Activated CD8-positive, alpha-beta memory T cell treated with anti-CD3 and anti-CD28 coated beads, Interleukin-2, amount 50 U/mL, for 48 hours (primary cell): ENCODE measurements at regions not wholly inside any gene's neighbourhood (a gene's known extent, or its start where the extent isn't known, plus 50 kb on each side); places are given as distances from the start of the nearest gene placed in this dataset.
"Not testable (repeated sequence)": the region's sequence is repeated elsewhere in the genome, so short reads cannot be mapped to it uniquely, and the experiment has no call there.

ENCODE experiments used
- DNase-seq: peaks from one replicate; pipeline ENCODE4 v3.0.0-alpha.2; 2020

DNA sequence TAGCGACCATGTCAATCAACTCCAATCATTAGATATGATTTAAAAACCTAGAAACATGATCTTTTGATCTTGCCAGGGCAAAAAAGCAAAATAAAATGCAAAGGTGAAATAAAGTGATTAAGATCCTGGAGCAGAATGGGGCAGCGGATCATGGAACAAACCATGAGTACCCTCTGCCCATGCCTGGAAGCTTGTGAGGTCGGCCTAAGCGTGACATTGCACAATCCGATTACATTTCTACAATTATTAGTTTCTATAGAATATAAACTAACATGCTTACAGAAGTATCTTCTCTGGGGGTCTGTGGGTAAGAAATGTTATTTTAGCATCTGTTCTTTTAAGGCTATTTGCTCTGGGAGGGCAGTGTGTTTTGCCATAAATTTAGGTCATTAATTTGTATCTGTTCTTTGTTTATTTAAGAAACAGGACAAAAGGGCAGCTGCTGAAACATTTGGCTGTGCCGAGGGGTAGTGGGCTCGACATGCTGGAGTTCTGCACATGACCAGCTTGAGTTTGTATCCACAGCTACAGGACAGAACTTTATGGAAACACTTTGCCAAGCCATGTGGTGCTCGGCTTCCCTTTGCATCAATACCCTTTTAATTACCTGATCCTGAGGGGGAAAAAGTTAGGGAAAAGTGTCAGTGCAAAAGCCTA is 55.9 kb downstream of the ZBTB18 start:
- DNase-seq = no peak

DNA sequence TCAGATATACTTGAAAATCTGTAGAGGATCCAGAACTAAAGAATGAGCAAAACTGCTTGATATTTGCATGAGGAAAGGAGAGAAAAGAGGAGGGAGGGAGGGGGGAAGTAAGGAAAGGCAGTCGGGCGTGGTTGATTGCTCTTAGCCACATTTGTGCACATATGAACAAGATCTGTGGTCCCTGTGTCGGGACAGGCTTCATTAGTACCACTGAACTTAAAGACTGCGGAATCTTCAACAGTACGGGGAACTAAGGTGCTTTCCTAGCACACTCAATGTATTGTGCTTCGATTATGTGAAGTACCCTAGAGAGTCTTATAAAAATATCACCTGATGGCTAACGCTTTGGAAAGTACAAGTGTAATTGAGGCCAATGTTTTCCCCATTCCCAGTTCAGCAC is 59.9 kb downstream of the ZBTB18 start:
- DNase-seq = no peak

DNA sequence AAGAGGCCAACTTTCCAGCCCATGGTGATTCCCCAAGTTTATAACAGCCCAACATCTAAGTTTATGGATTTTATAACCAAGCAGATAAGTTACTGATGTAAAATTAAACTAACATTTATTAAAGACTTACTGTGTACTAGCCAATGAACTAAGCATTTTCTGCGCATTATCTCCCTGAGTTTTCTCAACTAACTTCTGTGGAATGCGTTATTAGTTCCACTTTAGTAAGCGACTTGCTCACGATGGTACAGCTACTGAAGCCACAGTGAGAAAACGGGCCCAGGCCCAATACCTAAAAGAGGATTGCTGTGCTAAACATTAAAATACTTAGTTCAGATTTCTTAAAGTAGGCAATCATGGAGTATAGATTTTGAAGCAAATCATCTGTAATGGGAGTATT is 61.0 kb downstream of the ZBTB18 start:
- no peak for DNase-seq

DNA sequence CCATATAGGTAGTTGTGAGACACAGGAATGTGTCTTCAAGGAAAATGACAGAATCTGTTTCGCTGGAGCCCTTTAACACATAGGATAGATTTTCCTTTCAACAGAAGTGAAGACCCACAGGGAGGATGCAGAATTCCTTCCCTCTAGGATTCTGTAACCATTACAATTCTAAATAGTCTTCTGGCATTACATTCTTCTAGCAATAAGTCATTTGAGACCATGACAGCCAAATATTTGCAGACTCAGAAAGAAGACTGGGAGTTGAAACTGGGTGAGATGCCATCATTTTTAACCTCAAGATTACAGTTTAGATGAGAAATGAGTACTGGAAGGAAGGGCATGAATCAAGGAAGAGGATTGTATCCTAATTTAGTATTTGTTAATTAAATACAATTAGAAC is 61.6 kb downstream of the ZBTB18 start:
- DNase-seq = no peak

DNA sequence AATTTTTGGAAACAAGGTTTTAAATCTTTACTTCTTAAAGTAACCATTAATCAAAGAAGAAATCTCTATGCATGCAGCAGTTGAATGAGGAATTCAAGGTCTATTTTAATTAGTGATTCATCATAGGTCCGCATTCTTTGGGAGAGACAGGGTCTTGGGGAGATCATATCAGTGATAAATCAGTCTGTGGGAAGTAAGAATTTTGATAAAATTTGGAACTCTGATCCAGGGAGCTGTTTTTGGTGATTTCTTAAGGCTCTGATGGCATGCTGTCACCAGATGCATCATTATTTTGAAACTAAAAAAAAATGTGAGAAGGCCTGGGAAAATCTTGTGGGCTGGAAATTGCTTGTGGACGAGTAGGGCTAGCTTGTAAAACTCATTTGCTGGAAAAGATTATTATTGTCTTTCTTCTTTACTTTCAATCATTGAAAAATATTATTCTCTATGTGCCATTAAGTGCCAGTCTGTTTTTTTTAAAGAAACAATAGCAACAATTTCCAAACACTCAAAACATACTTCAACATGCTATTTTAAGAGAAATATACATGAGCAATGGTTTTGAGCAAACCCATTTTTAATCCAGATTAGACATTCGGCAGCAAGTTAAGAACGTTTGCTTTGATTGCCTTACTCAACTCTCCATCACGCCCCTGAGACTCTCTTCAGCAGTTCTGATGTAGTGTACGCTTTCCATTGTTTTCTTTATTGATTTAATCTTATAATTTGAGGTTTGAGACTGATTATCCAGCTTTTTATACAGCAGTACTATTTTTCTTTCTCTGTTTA is 62.6 kb downstream of the ZBTB18 start:
- no peak for DNase-seq

DNA sequence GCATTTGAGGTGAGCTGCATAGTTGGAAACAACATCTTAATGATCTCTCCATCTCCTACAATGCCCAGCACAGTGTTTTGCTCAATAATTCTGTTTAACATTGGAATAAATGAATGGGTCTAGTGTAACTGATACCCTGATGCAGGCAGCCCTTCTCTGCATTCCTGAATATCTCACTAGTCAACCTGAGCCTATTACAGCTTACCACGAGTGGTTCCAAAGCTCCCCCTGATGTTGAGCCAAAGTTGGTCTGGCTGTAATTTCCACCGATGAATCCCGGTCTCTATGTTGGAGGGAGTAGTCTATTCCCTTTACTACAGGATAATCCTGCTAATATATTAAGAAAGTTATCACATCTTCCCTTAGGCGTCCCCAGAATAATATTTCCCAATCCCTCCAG is 63.8 kb downstream of the ZBTB18 start:
- DNase-seq = no peak

DNA sequence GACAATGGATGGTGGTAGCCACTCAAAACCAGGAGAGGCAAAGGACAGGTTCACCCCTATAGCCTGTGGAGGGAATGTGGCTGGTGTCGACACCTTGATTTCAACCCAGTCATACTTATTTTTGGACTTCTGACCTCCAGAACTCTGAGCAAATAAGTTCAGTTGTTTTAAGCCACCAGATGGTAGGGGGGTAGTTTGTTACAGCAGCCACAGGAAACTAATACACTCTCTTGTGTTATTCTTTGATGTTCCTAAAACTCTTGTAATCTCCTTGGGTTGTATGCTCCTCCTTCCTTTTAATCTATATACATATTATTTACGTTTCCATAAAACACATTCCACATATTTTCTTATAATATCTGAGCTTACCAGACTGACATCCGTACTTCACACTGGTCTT is 65.9 kb downstream of the ZBTB18 start:
- no peak for DNase-seq

DNA sequence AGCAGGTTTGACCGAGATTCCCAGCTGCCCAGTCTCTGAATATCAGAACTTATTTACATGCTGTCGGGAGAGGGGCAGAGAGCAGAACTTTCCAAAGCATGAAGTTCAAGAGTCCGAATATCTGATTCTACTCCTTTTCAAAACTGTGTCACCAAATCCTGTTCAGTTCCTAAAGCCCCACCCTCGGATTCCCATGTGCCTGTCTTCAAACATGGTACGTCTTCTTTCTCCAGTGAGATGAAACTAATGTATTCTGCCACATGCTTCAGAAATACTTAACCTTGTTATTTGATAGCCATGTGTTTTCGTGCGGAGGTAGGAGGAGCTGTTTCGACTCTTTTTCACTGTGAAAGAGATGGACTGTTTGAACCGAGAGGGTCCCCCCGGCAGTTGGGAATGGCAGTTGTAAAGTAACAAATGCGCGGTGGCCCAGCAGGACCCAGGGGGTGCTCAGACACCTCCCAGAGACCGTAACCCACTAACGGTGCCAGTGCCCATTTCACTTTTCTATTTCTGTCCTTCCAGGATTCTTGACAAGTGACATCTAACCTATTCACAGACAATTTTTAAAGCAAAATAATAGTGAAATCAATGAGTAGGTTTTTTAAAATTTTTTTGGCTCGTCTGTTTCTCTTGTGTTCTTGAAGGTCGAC is 67.2 kb downstream of the ZBTB18 start:
- no peak for DNase-seq

DNA sequence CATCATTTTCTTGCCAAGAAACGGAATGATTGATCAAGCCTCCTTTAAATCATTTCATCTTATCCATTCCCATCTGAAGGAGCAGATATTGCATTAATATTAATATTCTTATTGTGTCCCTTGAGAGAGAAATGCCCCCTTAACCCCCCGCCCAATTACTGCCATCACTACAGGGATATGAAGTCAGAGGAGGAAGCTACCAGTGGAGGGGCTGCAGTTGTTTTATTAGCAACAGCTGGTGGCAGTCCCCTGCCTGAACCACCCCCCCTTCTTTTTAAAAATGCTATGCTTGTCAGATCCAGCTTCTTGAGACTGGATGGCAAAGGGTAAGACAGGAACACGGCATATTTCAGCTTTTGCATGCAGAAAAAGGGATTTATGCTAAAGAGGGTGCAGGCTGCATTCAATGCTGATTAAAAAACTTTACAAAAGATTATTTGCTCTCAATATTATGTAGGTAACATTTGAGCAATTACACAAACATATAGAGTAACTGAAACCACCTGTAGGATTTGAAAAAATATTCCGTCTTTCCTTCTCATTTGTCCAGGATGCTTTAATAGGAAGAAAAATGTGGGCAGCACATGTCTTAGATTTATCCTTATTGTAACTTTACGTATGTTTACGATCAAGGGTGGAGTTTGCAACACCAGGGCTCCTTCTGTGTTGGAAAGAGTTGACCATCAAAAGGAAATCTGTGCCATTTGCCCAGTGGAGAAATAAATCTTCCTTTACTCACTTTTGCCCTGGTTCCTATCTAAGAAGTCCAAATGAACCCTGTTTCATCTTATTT is 77.7 kb downstream of the ZBTB18 start:
- no peak for DNase-seq

DNA sequence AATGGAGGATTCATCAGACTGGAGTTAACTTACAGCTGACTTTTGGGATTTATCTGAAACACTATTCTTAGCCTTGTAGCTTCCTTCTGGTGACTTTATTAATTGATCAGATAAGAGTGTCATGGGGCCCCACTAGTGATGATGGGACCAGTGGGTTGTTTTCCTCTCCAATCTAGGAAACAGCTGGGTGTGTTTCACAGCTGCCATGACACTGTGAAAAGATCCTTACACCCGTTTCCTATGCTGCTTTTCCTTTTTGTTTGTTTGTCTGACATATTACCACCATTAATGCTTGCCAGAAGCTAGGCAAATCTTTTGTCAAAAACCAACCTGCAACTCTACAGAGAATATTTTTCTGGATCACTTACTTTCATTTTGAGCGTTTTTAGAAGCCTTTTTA is 86.2 kb downstream of the ZBTB18 start:
- DNase-seq = no peak

DNA sequence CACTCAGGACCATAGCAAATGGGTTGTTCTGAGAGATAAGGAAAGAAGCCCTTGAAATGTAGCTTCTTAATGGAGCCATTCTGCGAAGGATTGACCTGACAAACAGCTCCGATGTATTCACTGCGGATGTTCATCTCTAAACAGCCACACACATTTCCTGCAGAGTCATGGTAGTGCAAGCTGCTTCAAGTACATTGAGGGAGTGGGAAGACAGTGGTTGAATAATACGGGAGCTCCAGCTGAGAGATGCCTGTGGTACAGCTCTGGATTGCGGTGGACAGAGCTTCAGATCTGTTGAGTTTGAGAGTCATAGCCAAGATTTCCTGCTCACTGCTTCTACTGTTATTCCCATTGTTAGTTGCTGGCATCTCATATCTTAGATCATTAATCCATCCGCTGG is 86.6 kb downstream of the ZBTB18 start:
- DNase-seq = no peak

DNA sequence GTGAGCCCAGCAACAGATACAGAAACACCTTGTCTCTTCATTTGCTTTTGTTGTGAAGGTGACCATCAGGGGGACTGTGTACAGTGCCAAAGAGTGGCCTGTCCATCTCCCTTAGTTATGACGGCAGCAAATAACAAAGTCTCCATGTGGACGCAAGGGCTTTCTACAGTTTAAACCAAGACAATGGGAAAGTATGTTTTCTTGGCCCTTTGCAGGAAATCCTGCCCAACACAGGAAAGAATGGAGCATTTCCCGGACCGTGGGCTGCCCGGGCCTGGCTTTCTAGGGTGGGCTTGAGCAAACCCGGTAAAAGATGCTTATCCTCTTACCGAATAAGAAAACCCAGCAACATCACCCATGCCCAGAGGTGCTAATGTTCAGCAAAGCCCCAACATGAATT is 87.3 kb downstream of the ZBTB18 start:
- DNase-seq = no peak

DNA sequence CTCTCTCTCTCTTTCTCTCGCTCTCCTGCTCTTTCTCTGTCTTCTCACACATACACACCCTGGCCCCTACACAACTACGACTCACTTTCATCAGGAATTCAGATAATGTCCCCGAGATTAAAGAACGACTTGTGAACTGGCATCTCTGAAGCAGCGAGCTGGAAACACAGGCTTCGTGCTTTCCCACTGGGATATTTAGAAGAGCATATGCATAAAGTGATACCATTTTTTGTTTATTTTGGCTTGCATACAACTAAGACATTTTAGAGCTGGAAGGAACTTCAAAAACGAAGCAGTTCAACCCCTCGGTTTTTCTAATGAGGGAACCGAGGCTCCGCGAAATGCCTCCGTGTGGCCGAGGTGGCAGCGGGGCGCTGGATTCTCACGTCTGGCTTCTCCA is 88.6 kb downstream of the ZBTB18 start:
- DNase-seq = no peak

DNA sequence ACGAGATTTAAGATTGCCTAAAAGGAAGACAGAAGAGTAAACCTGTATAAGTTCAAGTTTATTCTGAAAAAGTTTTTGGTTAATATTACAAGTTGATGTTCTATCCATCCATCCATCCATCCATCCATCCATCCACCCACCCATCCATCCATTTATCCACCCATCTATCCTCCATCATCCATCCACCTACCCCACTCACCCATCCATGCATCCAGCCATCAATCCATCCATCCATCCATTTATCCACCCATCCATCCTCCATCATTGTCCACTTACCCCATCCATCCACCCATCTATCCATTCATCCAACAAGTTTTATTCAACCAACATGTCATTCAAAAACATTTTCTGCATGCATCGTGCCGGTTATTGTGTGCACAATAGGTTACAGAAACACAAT is 89.3 kb downstream of the ZBTB18 start:
- no peak for DNase-seq

DNA sequence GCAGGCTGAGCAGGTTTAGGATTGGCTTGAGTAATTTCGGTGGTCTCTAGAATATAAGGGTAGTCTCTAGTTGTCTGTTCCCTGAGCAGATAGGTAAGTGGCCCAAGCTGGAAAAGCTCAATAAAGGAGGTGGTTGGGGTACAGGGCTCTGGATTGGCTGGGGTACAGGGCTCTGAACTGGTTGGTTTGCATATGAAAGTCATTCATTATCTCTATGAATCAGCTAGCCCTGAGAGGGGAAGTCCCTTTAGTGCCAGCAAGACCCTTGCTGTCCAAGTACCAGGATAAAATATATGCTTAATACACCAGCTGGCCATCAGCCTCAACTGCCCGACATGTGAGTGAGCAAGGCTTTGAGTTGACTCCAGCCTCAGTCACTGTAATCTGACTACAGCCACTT is 93.0 kb downstream of the ZBTB18 start:
- DNase-seq = no peak

DNA sequence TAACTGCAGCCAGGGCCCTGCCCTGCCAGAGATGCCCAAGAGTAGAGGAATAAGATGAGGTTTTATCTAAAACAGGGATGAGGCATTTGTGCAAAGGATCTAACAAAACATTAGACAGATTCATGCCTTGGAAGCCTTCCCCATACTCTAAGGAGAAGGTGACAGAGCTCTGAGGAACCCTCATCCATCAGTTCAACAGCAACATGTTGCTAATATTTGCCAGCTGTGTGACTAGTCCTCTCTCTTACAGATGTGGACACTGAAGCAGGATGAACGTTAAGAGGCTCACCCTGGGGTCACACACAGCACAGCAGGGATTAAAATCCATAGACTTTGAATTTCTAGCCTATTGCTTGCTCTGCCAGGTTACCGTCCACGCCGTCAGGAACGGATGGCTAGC is 99.0 kb downstream of the ZBTB18 start:
- no peak for DNase-seq

DNA sequence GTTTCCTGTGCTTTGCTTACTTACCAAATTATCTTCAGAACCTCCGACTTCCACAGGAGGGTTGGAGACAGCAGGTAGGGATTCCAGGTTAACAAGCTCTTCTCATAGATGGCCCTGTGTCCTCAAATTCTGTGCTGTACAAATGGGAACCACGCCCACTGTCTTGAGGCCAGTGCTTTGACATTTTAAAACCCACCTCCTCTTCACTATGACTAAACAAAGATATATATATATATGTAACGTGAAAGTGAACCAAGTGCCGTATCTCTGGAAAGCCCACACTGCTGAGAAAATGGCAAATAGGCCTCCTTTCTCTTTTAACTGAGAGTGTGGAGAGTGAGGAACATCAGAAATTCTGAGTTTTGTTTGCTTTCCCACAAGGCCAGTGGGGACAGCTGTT is 99.6 kb downstream of the ZBTB18 start:
- no peak for DNase-seq

DNA sequence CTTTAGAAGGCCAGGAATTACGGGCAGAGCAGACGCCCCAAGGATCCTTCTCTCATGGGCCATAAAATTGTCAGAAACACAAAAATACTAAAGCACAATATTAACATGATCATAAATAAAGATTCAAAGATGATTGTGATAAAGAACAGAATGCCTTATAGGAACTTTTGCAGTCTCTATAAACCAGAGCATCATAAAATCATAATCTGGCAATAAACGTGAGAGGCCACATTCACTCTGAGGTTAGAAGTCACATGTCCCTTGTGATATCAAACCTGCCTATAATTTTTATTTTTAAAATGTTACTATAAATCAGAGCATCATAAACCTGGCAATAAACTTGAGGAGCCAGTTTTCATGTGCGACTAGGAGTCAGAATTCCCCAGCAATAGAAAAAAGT is 100.5 kb downstream of the ZBTB18 start:
- no peak for DNase-seq

DNA sequence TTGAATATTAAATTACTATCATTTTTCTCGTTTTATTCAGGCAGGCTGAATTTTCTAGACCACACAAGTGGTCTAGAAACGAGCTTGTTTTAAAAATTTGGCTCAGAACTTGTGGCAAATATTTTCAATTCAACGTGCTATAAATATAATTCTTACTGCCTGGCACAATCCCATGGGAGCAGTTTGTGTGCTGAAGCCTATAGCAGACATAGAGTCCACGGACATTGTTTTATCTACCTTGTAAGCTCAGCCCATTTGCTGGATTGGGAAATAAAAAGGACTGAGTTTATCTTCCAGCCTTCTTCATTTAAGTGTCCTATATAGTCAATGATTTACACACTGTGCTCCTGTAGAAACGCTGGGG is 103.4 kb downstream of the ZBTB18 start:
- no peak for DNase-seq

DNA sequence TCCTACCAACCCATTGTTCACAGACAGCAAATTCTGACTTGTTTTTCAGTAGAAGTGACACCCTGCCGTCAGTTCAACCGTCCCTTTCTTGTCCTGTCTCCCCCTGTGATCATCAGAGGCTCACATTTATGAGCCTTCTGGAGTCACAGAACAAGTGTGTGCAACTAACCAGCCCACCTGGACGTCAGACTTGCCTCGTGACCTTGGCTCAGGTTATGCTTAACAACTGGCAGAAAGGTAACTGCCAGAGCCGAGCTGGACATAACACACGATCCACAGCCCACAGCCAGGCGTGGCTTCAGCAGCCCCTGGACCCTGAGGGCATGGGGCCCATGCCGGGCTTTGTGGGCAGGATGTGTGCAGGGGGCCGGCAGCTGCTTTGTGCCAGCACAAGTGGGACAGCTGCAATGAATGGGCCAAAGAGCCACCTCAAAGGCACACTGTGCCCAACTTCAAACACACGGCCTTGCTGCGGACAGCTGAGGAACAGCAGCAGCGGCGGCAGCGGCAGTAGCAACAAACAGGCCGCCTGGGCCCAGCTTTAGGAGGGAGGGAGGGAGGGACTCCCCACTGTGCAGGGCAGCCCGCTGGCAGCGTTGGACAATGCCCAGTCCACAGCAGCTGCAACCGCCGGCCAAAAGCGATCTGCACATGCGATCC is 103.9 kb downstream of the ZBTB18 start:
- no peak for DNase-seq

DNA sequence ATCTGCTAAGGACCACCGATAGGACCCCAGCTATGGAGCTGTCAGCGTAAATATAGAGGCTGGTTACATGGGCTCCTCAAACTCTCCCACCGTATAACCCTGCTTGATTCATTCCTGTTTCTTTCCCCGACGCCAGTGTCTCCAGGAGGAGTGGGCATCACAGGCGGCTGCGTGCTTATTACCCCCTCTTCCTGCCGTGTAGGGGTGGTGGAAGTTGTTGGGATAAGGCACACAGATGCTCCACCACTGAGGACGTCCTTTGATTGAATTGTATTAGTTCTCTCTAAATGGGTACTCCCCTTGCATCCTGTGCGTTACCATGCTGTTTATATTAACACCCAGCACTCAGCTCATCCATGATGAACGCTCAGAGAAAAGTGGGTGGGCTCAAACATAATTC is 104.6 kb downstream of the ZBTB18 start:
- no peak for DNase-seq

DNA sequence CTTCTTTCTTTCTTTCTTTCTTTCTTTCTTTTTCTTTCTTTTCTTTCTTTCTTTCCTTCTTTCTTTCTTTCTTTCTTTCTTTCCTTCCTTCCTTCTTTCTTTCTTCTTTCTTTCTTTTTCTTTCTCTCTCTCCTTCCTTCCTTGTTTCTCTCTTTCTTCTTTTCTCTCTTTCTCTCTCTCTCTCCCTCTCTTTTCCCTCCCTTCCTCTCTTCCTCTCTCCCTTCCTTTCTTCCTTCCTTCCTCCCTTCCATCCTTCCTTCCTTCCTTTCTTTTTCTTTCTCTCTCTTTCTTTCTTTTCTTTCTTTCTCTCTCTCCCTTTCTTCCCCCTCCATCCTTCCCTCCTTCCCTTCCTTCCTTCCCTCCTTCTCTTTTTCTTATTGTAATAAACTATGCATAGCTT is 105.5 kb downstream of the ZBTB18 start:
- DNase-seq = not testable (repeated sequence)
